ENCODE measurements at regions not wholly inside any gene's neighbourhood (a gene's known extent, or its start where the extent isn't known, plus 50 kb on each side); places are given as distances from the start of the nearest gene placed in this dataset.

GRCh38 chr15:77713281-77713680, 80.6 kb upstream of the LINGO1 start (continued):
- no peak for TF ChIP-seq ZNF248 (tag by site-specific recombination; IDR thresholded peaks at IDR 0.05)
- no peak for TF ChIP-seq PBX3 (CRISPR knock-in tag; IDR thresholded peaks at IDR 0.05)
- TF ChIP-seq ZNF2 (tag by site-specific recombination; IDR thresholded peaks at IDR 0.05) = no peak
- no peak for TF ChIP-seq ZNF174 (tag by site-specific recombination; IDR thresholded peaks at IDR 0.05)
- no peak for TF ChIP-seq ZNF138 (tag by site-specific recombination; IDR thresholded peaks at IDR 0.05; ENCODE audit: borderline replicate concordance)
- TF ChIP-seq ZBTB21 (tag by site-specific recombination; IDR thresholded peaks at IDR 0.05) = no peak
- no peak for TF ChIP-seq ZNF121 (tag by site-specific recombination; IDR thresholded peaks at IDR 0.05)
- TF ChIP-seq SALL2 (tag by site-specific recombination; IDR thresholded peaks at IDR 0.05; ENCODE audit: borderline replicate concordance) = no peak
- no peak for TF ChIP-seq SCRT2 (tag by site-specific recombination; IDR thresholded peaks at IDR 0.05)
- no peak for TF ChIP-seq ZBTB26 (tag by site-specific recombination; optimal IDR thresholded peaks at IDR 0.05)
- TF ChIP-seq ATF2 (tag by site-specific recombination; IDR thresholded peaks at IDR 0.05; ENCODE audit: low read depth) = no peak
- TF ChIP-seq ZNF639 (tag by site-specific recombination; IDR thresholded peaks at IDR 0.05) = no peak
- TF ChIP-seq GLI2 (tag by site-specific recombination; IDR thresholded peaks at IDR 0.05; ENCODE audit: borderline replicate concordance, low read depth) = no peak
- no peak for TF ChIP-seq ZNF707 (tag by site-specific recombination; IDR thresholded peaks at IDR 0.05)

GRCh38 chr15:77712438-77712837, 79.7 kb upstream of the LINGO1 start:
- Histone ChIP-seq H3K4me1 (ENCODE audit: control insufficient read depth, insufficient read depth, low read length) (no peaks in the 10 kb centered on the region), H3K27ac (ENCODE audit: extremely low read depth, low read depth, low read length) (no peak overlapping the region), H3K36me3 (ENCODE audit: control insufficient read depth in 2 of 2, insufficient read depth in 1 of 2, low read length in 2 of 2) (no peaks in the 10 kb centered on the region), H3K9me3 (ENCODE audit: control insufficient read depth, insufficient read depth, low read depth, low read length) (no peaks in the 10 kb centered on the region), H3K4me3 (ENCODE audit: low read depth, low read length) (no peak overlapping the region)
- no peak for TF ChIP-seq ZNF114 (tag by site-specific recombination; IDR thresholded peaks at IDR 0.05)
- no peak for TF ChIP-seq ZNF837 (tag by site-specific recombination; IDR thresholded peaks at IDR 0.05)
- no peak for TF ChIP-seq ZNF311 (tag by site-specific recombination; IDR thresholded peaks at IDR 0.05; ENCODE audit: borderline replicate concordance)
- no peak for TF ChIP-seq ZBTB17 (tag by site-specific recombination; IDR thresholded peaks at IDR 0.05)
- TF ChIP-seq ZNF571 (tag by site-specific recombination; IDR thresholded peaks at IDR 0.05) = no peak
- TF ChIP-seq ZNF610 (tag by site-specific recombination; IDR thresholded peaks at IDR 0.05; ENCODE audit: borderline replicate concordance) = no peak
- TF ChIP-seq ZNF354C (tag by site-specific recombination; IDR thresholded peaks at IDR 0.05; ENCODE audit: borderline replicate concordance, low read depth) = no peak
- TF ChIP-seq KLF1 (tag by site-specific recombination; IDR thresholded peaks at IDR 0.05) = no peak
- no peak for TF ChIP-seq ZNF501 (tag by site-specific recombination; IDR thresholded peaks at IDR 0.05)
- TF ChIP-seq ZSCAN16 (tag by site-specific recombination; IDR thresholded peaks at IDR 0.05) = no peak
- TF ChIP-seq SP7 (tag by site-specific recombination; IDR thresholded peaks at IDR 0.05) = no peak
- no peak for TF ChIP-seq HOXD13 (CRISPR knock-in tag; IDR thresholded peaks at IDR 0.05; ENCODE audit: borderline replicate concordance)
- TF ChIP-seq ZNF704 (tag by site-specific recombination; IDR thresholded peaks at IDR 0.05) = no peak
- no peak for TF ChIP-seq ZNF561 (tag by site-specific recombination; IDR thresholded peaks at IDR 0.05; ENCODE audit: borderline replicate concordance)
- no peak for TF ChIP-seq SCRT2 (tag by site-specific recombination; IDR thresholded peaks at IDR 0.05)
- no peak for TF ChIP-seq ZNF416 (tag by site-specific recombination; IDR thresholded peaks at IDR 0.05)
- TF ChIP-seq ZNF530 (tag by site-specific recombination; IDR thresholded peaks at IDR 0.05; ENCODE audit: low read depth) = no peak
- TF ChIP-seq ZNF580 (tag by site-specific recombination; IDR thresholded peaks at IDR 0.05) = no peak
- no peak for TF ChIP-seq ZNF37A (tag by site-specific recombination; IDR thresholded peaks at IDR 0.05)
- ChIA-PET POLR2A (no interaction called here), CTCF (interaction anchor here (0.6 to 1.3 kb wide), 3 partner anchors 10 to 108 kb away, joined by 3 to 5 read pairs (median 4); no protein-coding TSS in a partner anchor)

Data from HEK293 (cell line).